HG02943 (cell line): ENCODE measurements at regions not wholly inside any gene's neighbourhood (a gene's known extent, or its start where the extent isn't known, plus 50 kb on each side); places are given as distances from the start of the nearest gene placed in this dataset.
"Not testable (repeated sequence)": the region's sequence is repeated elsewhere in the genome, so short reads cannot be mapped to it uniquely, and the experiment has no call there.

Source experiments
- ATAC-seq: cut with Tn5 transposase; IDR thresholded peaks from one replicate; pipeline ENCODE4 v1.9.1; 2021; ENCODE audit warnings: mild to moderate bottlenecking, low read depth, moderate library complexity; ENCODE audit not compliant: unreplicated experiment

GRCh38 chr13:50537029-50537428 is 306.5 kb downstream of the DLEU7 start:
- ATAC-seq, result no peak

DNA sequence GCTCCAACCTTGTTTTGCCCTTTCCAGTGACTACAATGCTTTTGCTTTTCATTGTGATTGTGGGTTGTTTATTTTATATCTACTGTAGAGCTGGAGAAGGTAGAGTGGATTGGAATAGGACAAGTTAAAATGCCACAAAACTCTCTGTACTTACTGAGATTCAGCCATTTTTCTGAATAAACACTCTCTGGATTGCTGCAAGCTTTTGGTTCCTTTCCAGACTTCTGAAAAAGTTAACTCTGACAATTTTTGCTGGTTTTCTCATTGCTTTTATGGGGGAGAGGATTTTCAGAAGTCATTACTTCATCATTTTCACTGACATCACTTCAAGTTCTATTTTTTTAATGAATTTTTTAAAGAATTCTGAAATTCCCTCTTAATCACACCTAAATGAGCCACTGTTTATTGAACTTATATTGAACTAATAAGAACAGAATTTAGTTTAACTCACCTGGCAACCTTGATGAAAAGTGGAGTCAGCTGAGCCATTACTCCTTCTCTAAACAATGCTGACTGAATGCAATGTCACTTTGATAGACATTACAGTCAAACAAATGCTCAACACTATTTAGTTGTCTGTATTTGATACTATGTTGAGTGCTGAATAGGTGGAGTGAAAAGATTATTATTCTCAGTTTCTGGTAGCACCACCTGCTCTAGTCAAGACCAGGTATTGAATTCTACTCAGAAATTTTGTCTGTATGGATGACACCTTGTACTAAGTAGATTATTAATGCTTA is 303.5 kb downstream of the DLEU7 start:
- no peak for ATAC-seq

DNA sequence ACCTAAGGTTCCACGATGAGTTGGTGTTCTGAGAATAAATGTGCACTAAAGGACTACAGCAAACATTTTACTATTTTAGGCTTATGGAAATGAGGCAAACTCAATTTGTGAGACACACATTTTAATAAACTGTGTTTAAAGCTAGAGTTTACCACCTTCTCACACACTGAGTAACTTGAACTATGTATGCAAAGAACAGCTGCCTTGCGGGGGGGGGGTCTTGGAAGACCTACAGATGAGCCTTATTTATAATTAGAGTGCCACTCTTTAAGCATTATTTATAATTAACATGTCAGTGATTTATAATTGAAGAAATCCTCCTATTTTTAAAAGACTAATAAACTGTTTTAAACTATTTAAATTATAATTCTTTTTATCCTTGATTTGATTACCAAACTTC is 300.4 kb downstream of the DLEU7 start:
- no peak for ATAC-seq

DNA sequence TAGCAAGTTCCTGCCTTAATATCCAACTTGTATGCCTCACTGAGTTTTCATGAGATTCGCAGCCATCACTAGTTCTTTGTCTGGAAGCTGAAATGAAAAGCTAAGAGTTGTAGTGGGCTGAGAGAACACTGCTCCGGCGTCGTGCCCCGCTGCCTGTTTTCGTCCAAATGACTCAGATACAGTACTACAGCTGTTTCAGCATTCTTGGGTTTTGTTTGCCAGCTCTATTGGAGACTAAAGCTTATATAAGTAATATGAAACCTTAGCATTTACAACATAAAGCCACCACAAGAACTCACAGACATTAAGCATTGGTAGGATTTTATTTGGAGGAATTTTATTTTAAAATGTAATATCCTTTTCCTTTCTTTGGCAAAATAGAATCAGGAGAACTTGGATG is 299.7 kb downstream of the DLEU7 start:
- no peak for ATAC-seq

GRCh38 chr13:50544211-50544610 is 299.3 kb downstream of the DLEU7 start:
- no peak for ATAC-seq

GRCh38 chr13:50547175-50547574 is 296.3 kb downstream of the DLEU7 start:
- ATAC-seq, result not testable (repeated sequence)

GRCh38 chr13:50548586-50548985 is 294.9 kb downstream of the DLEU7 start:
- ATAC-seq, result no peak

DNA sequence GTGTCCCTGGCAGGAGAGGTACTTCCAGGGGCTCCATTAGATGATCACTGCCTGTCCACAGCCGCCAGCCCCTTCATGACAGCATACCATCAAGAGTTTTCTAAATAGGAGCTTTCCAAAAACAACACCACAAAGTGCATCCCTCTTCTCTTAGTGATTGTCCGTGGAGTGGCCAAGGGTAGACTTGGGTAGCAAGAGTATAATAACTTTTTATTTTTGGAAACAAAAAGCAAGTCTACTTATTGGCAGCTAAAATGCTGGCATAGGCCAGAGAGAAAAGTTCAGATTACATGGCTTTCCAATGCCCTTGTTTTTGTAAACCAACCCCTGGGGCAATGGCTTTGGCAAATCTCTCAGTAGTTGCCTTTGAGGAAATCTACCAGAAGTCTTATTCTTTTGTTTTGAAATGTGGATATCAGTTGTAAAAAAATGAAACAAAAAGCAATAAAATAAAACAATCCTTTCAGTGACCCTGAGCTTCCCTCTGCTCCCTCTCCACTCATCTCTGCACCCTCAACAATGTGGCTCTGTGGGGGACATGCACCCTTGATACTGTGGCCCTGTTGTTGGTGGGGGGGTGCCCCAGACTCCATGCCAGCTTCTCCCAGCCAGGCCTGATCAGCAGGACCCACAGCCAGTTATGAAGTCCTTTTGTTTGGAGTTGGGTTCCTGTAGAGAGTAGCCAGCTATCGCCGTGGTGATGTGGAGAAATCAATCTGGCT is 294.1 kb downstream of the DLEU7 start:
- ATAC-seq, result no peak

DNA sequence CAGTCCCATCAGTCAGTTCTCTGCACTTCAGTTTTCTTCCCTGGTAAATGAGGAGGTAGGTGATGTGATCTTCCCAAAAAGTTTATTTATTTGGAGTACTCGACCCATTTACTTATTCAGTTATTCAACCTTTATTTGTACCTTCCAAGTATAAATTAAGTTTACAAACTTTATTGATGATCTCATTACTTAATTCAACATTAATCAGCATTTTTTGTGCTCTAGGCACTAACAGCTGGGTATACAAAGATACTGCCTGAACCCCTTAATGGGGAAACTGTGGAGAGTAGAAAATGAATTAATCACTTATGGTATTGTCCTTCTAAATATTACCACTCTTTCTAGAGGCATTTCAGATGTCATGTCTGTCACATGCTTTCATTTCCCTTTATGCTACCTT is 293.3 kb downstream of the DLEU7 start:
- no peak for ATAC-seq

- ATAC-seq, result no peak
These were observed 291.0 kb downstream of the DLEU7 start for GRCh38 chr13:50552424-50552966.

DNA sequence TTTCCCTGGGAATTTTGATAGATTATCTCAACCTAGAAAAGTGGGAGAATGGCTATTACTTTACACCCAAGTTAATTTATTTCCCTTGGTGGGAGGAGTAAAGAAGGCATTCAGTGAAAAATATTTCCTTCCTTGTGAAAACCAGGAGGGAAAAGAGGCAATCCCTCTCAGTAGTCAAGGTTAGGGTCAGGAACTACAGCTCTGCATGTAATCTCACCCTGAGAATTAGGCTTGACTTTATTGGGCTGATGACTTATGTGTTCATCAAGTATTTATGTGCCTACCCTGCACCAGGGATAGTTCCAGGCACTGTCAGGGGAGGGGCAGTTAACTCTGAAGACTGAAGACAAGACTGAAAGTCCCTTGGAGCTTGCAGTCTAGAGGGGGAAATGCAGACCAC is 281.8 kb downstream of the DLEU7 start:
- ATAC-seq, result no peak

GRCh38 chr13:50566646-50567045 is 276.8 kb downstream of the DLEU7 start:
- no peak for ATAC-seq

DNA sequence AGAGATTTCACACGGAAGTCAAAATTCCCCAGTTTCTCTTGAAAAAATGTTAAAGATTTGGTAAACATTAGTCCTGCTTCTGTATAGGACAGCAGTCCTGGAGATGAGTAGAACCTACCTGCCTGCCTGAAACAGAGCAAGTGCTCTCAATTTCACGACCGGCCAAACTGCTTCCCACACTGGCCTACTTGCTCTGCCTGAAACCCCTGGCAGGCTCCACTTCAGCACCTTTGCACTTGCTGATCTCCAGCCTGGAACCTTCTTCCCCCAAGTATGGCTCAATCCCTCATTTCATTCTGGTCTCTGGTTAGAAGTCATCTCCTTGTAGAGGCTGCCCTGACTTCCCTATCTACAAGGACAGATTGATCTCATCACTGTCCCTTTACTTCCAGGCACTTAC is 271.4 kb downstream of the DLEU7 start:
- ATAC-seq, result no peak

DNA sequence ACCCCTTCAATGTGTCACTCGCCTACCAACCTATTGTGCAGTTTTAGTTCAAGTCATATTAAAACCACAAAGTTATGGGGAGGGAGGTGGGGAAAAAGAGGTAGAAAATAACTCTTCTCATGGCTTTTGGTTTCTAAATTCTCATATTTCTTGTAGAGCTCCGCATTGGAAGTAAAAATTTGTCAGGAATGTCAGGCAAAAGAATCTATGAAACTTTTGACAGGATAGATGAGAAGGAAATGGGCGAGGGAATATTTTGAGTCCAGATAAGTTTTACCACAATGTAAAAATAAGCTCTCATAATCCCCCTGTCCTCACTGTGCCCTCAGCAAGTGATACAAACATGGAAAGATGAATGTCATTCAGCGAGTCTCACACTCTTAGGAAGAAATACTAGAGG is 270.4 kb downstream of the DLEU7 start:
- no peak for ATAC-seq

DNA sequence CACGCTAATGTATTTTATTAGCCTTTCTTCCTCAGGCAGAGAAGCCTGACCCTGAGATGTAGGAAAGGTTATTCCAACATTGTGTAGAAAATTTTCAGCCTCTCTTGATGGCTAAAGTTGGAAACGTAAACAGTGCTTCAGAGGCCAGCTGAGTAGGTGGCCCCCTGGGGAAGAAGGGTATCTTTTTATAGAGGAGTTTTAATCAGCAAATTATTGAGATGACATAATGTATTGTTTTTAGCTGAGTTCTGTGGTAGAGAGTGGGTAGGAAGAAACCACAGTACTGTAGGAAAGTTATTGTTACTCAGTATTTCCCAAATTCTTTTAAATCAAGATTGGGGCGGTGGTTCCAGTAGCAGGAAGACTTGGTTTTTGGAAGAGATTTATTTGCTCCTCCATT is 268.8 kb downstream of the DLEU7 start:
- ATAC-seq, result no peak

- ATAC-seq, result no peak
These were observed 268.4 kb downstream of the DLEU7 start for GRCh38 chr13:50575138-50575537.

- no peak for ATAC-seq
These were observed 267.3 kb downstream of the DLEU7 start for GRCh38 chr13:50576156-50576555.

DNA sequence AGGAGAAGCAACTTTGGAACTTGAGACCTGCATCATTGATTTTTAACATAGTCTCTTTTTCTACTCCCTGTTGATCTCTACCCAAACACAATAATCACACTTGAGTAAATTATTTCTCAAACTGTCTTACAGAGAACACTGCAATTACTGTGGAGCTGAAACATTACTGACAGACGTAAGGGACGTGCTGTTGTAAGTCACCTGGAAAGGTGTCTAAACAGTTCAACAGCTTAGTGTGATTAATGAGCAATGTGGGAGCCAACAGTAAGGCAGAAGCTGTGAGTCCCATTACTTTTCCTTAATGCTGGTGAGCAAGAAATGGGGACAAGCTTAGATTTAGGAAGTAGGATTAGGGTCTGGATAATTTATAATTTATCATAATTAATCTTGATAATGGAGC is 265.7 kb downstream of the DLEU7 start:
- no peak for ATAC-seq

GRCh38 chr13:50580684-50581305 is 262.7 kb downstream of the DLEU7 start:
- no peak for ATAC-seq

DNA sequence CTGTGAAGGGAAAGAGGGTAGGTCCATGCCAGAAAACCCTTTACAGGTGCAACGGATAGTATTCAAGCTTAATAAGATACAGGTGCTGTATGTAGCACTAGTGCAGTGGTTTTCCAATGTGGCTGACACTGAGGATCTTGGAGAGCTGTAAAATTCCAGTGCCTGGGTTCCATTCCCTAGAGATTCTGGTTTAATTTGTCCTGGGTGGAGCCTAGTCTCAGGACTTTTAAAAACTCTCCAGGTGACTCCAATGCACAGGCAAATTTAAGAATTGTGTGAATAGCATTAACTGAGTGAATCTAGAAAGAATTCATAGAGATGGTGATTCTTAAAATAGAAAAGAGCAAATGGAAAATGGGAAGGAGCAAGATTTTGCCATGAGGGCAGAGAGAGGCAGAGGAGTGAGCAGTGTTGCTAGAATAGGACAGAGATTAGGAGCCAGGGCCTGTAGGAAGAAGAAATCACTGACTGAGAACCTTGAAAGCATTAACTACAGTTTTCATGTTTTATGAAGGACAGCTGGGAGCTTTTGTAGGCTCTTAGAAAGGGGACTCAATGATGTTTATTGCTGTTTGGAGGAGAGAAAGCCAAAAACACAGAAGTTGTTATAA is 261.8 kb downstream of the DLEU7 start:
- no peak for ATAC-seq
